NCI-H748 treated with DMSO at 0.1 percent for 48 hours (cell line): ENCODE measurements at regions not wholly inside any gene's neighbourhood (a gene's known extent, or its start where the extent isn't known, plus 50 kb on each side); places are given as distances from the start of the nearest gene placed in this dataset.

Experiments used
- DNase-seq: peaks from one replicate; lab custom pipeline; 2025; lab: John Stamatoyannopoulos, UW

- DNase-seq, result no peak
These were observed 65.0 kb upstream of the TRPC4 start for GRCh38 chr13:37934339-37935191.

GRCh38 chr13:37929308-37929707 lies 59.7 kb upstream of the TRPC4 start:
- peak; percentile 30 for DNase-seq

DNA sequence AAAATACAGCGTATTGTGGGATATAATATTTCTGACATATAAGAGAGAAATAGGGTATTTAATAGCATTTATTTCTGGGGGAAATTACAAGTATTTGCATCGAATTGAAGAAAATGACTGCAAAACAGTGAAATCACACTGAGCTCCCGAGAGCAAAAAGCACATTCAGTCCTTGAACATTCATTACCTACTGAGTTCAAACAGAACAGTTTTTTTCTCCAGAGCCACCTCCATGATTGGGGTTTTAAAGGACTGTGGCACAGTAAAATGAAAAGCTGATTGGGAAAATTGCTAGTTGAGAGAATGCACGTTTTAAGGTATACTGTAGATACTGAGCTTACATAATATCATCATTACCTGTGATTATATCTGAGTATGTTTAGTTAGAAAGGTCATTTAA lies 58.0 kb upstream of the TRPC4 start:
- DNase-seq, result no peak

DNA sequence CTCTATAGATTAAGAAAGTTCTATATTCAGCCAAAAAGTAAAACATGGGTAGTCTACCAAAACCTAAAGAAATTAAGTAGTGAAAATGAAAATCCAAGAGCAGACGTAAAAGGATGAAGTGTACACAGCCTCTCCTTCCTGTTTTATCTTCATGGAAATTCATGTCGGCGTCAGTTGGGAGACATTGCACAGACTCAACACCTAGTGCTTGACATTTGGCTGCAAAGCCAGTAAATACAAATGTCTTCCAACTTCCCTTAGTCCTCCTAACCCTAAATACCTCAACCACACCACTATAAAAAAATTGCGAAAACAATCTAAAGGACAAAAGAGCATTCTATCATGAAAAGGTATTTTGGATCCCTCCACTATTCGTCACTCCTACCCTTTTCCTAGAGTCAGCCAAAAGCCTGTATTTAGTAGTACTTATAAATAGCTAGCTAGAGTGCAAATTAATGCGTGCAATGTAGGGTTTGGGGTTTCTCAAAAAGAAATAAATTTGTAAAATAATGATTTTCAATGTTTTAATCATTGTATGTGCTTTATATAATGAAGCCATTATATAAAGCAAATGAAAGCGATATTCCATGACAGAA lies 56.4 kb upstream of the TRPC4 start:
- no peak for DNase-seq

- DNase-seq, result no peak
These were observed 53.7 kb upstream of the TRPC4 start for GRCh38 chr13:37923236-37923635.

DNA sequence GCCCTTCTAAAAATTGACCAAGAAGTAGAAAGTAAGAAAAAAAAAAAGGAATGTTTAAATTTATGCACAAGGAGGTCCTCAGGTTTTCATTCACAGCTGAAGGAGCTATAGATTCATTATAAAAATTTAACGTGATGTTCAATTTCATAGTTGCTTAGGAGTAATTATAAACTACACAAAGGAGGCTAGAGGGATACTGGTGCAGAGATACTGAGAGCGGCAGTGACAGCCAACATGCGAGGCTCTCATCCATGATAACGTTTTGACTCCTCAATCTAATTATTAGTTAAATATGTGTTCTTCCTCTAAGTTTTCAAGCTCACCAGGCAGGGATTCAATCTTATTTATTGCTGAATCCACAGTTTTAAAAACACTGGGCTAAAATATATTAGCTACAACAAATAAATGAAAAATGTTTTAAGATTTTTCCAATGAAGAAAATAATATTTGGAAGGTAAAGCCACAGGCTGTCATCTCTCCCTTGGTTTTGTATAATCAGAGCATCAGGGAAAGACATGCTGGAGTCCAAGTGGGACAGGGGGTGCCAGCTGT lies 49.8 kb upstream of the TRPC4 start:
- no peak for DNase-seq
